ENCODE measurements at regions not wholly inside any gene's neighbourhood (a gene's known extent, or its start where the extent isn't known, plus 50 kb on each side); places are given as distances from the start of the nearest gene placed in this dataset.

DNA sequence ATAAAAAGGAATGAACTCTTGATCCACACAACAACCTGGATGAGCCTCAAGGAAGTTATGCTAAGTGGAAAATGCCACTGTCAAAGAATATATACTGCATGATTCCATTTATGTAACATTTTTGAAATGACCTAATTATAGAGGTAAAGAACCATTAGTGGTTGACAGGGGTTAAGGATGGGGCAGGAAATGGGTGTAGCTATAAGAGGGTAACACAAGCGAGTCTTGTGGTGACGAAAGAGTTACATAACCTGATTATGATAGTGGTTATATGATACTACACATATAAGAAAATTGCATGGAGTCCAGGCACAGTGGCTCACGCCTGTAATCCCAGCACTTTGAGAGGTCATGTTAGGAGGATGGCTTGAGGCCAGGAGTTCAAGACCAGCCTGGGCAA, 346.6 kb upstream of the PKDCC start:
- DNase-seq (ENCODE audit: low read depth, low spot score) (no peak), FAIRE-seq (no peak), ATAC-seq (no peak)
- RAD21 ChIA-PET (ENCODE audit: unreplicated experiment): no interaction called here
- intact Hi-C loops (cut with micrococcal nuclease; ENCODE audit: unreplicated experiment): loop anchor here (5.0 kb wide), 1 partner anchor 81 kb away; no protein-coding TSS in a partner anchor
- H3K79me2 ChIP-seq (ENCODE audit: control insufficient read depth, insufficient read depth, low read length): no peaks in the 10 kb centered on the region
- 0% methylated on average over 3 of the region's 3 CpGs for WGBS (ENCODE audit: insufficient coverage, insufficient replicate concordance, low lambda C conversion rate, missing lambda C conversion rate)
- H4K20me1 ChIP-seq (ENCODE audit: control insufficient read depth, insufficient read depth): no peaks in the 10 kb centered on the region
- H3K4me1 ChIP-seq (ENCODE audit: control insufficient read depth, insufficient read depth, low read length): no peaks in the 10 kb centered on the region
- SMC1A ChIA-PET (ENCODE audit: uncharacterized antibody, unreplicated experiment): no interaction called here
- no peak overlapping the region for H2AFZ ChIP-seq (ENCODE audit: control insufficient read depth, low read depth, low read length)
- no peak for TF ChIP-seq PAX5 (IDR thresholded peaks at IDR 0.05; ENCODE audit: borderline replicate concordance, low read depth, low read length)
- TF ChIP-seq, protein P1, sequence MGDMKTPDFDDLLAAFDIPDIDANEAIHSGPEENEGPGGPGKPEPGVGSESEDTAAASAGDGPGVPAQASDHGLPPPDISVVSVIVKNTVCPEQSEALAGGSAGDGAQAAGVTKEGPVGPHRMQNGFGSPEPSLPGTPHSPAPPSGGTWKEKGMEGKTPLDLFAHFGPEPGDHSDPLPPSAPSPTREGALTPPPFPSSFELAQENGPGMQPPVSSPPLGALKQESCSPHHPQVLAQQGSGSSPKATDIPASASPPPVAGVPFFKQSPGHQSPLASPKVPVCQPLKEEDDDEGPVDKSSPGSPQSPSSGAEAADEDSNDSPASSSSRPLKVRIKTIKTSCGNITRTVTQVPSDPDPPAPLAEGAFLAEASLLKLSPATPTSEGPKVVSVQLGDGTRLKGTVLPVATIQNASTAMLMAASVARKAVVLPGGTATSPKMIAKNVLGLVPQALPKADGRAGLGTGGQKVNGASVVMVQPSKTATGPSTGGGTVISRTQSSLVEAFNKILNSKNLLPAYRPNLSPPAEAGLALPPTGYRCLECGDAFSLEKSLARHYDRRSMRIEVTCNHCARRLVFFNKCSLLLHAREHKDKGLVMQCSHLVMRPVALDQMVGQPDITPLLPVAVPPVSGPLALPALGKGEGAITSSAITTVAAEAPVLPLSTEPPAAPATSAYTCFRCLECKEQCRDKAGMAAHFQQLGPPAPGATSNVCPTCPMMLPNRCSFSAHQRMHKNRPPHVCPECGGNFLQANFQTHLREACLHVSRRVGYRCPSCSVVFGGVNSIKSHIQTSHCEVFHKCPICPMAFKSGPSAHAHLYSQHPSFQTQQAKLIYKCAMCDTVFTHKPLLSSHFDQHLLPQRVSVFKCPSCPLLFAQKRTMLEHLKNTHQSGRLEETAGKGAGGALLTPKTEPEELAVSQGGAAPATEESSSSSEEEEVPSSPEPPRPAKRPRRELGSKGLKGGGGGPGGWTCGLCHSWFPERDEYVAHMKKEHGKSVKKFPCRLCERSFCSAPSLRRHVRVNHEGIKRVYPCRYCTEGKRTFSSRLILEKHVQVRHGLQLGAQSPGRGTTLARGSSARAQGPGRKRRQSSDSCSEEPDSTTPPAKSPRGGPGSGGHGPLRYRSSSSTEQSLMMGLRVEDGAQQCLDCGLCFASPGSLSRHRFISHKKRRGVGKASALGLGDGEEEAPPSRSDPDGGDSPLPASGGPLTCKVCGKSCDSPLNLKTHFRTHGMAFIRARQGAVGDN (IDR thresholded peaks at IDR 0.05): no peak
- TF ChIP-seq RAD51 (IDR thresholded peaks at IDR 0.05): no peak
- TF ChIP-seq MYB (IDR thresholded peaks at IDR 0.05; ENCODE audit: borderline replicate concordance, low read depth, low read length): no peak
- TF ChIP-seq CREM (IDR thresholded peaks at IDR 0.05; ENCODE audit: low read depth): no peak
- no peak for TF ChIP-seq SIX5 (IDR thresholded peaks at IDR 0.05; ENCODE audit: low read depth, low read length, severe bottlenecking)
- TF ChIP-seq TARDBP (IDR thresholded peaks at IDR 0.05; ENCODE audit: borderline replicate concordance): no peak
- no peak for TF ChIP-seq MEF2A (IDR thresholded peaks at IDR 0.05; ENCODE audit: insufficient read depth, low read depth, low read length)
- TF ChIP-seq, protein P2, sequence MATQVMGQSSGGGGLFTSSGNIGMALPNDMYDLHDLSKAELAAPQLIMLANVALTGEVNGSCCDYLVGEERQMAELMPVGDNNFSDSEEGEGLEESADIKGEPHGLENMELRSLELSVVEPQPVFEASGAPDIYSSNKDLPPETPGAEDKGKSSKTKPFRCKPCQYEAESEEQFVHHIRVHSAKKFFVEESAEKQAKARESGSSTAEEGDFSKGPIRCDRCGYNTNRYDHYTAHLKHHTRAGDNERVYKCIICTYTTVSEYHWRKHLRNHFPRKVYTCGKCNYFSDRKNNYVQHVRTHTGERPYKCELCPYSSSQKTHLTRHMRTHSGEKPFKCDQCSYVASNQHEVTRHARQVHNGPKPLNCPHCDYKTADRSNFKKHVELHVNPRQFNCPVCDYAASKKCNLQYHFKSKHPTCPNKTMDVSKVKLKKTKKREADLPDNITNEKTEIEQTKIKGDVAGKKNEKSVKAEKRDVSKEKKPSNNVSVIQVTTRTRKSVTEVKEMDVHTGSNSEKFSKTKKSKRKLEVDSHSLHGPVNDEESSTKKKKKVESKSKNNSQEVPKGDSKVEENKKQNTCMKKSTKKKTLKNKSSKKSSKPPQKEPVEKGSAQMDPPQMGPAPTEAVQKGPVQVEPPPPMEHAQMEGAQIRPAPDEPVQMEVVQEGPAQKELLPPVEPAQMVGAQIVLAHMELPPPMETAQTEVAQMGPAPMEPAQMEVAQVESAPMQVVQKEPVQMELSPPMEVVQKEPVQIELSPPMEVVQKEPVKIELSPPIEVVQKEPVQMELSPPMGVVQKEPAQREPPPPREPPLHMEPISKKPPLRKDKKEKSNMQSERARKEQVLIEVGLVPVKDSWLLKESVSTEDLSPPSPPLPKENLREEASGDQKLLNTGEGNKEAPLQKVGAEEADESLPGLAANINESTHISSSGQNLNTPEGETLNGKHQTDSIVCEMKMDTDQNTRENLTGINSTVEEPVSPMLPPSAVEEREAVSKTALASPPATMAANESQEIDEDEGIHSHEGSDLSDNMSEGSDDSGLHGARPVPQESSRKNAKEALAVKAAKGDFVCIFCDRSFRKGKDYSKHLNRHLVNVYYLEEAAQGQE (IDR thresholded peaks at IDR 0.05; ENCODE audit: low read depth, low read length): no peak
- TF ChIP-seq, protein P3, sequence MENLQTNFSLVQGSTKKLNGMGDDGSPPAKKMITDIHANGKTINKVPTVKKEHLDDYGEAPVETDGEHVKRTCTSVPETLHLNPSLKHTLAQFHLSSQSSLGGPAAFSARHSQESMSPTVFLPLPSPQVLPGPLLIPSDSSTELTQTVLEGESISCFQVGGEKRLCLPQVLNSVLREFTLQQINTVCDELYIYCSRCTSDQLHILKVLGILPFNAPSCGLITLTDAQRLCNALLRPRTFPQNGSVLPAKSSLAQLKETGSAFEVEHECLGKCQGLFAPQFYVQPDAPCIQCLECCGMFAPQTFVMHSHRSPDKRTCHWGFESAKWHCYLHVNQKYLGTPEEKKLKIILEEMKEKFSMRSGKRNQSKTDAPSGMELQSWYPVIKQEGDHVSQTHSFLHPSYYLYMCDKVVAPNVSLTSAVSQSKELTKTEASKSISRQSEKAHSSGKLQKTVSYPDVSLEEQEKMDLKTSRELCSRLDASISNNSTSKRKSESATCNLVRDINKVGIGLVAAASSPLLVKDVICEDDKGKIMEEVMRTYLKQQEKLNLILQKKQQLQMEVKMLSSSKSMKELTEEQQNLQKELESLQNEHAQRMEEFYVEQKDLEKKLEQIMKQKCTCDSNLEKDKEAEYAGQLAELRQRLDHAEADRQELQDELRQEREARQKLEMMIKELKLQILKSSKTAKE (IDR thresholded peaks at IDR 0.05; ENCODE audit: low read depth, poor library complexity, severe bottlenecking): no peak
- no peak for TF ChIP-seq LARP7 (IDR thresholded peaks at IDR 0.05)
- no peak for TF ChIP-seq TCF12 (IDR thresholded peaks at IDR 0.05; ENCODE audit: low read depth, low read length)
- no peak for TF ChIP-seq SMAD1 (IDR thresholded peaks at IDR 0.05; ENCODE audit: low read depth, partially characterized antibody)
- no peak for TF ChIP-seq GATAD2B (conservative IDR thresholded peaks at IDR 0.05; ENCODE audit: low read depth)
- POLR2A ChIA-PET: no interaction called here
- H3K4me3 ChIP-seq: no peak overlapping the region
- no TSS peak for BruUV-seq (replicated peaks)
- in situ Hi-C loops (cut with MboI): no loop called here
- H3K27ac ChIP-seq (ENCODE audit: control insufficient read depth, insufficient read depth): no peak overlapping the region
- no peak overlapping the region for H3K9ac ChIP-seq (ENCODE audit: control insufficient read depth, insufficient read depth, low read length)
- H3K9me3 ChIP-seq (replicated peaks; ENCODE audit: control insufficient read depth, insufficient read depth, low read length): no peaks in the 10 kb centered on the region
- no peaks in the 10 kb centered on the region; a peak in 2 of 4 replicates for H3K27me3 ChIP-seq (replicated peaks in 1 of 2; ENCODE audit: control insufficient read depth in 2 of 2, insufficient read depth in 2 of 2, low read length in 1 of 2)
- H3K36me3 ChIP-seq (ENCODE audit: control insufficient read depth in 2 of 2, insufficient read depth in 2 of 2, low read length in 1 of 2): no peaks in the 10 kb centered on the region
- H3K4me2 ChIP-seq (ENCODE audit: control insufficient read depth, insufficient read depth): no peak overlapping the region
- CTCF ChIA-PET: no interaction called here

Data from GM12878 (cell line).